ENCODE measurements at regions not wholly inside any gene's neighbourhood (a gene's known extent, or its start where the extent isn't known, plus 50 kb on each side); places are given as distances from the start of the nearest gene placed in this dataset.

DNA sequence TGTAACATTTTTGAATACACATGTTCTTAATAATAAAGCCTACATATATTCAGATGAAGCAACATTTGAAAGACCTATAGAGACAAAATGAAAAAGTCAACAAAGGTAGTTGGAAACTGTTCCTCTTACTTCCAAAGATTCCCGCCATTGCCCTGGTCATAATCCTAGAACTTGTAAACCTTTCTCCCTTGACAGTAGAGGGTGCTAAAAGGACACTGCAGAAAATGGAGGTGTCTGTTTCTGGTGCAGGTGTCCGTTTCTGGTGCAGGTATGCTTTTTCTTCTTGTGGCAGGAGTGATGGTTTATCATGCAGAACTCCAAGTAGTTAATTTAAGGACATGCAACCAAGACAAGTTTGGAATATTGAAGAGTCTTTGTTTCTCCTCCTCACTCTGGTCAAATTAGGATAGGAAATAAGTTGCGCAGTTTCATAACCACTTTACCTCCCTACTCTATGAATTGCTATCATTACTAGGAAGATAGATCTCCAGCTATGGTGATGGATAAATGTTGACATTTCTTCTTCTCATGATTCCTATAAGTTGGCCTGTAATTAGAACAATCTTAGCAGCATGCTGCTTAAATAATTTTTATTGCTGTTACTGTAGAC is 56.0 kb upstream of the FAM174A start:
- ChIA-PET CTCF (no interaction called here), POLR2A (no interaction called here)
- no peaks in the 10 kb centered on the region for H3K27me3 Mint-ChIP-seq (ENCODE audit: low read depth)
- H3K27ac Mint-ChIP-seq = no peak overlapping the region
- DNase-seq = no peak
- H3K4me1 Mint-ChIP-seq (ENCODE audit: low read depth) = no peaks in the 10 kb centered on the region
- no peak overlapping the region for H3K4me3 Mint-ChIP-seq
- no peak for ATAC-seq
- H3K36me3 Mint-ChIP-seq (ENCODE audit: low read depth) = no peaks in the 10 kb centered on the region
- no peaks in the 10 kb centered on the region for H3K9me3 Mint-ChIP-seq (ENCODE audit: insufficient read depth)

GRCh38 chr5:100472091-100472490 is 63.1 kb upstream of the FAM174A start:
- Mint-ChIP-seq H3K4me3 (no peak overlapping the region), H3K4me1 (ENCODE audit: low read depth) (peaks cover 2% of the 10 kb centered on the region), H3K36me3 (ENCODE audit: low read depth) (no peaks in the 10 kb centered on the region), H3K9me3 (ENCODE audit: insufficient read depth) (no peaks in the 10 kb centered on the region), H3K27ac (no peak overlapping the region), H3K27me3 (ENCODE audit: low read depth) (no peaks in the 10 kb centered on the region)
- DNase-seq (no peak), ATAC-seq (no peak)
- ChIA-PET POLR2A (no interaction called here), CTCF (no interaction called here)

- ChIA-PET CTCF (no interaction called here), POLR2A (no interaction called here)
- DNase-seq = no peak
- H3K27ac Mint-ChIP-seq = no peak overlapping the region
- no peaks in the 10 kb centered on the region for H3K27me3 Mint-ChIP-seq (ENCODE audit: low read depth)
- H3K4me1 Mint-ChIP-seq (ENCODE audit: low read depth) = peaks cover 2% of the 10 kb centered on the region
- no peak for ATAC-seq
- no peaks in the 10 kb centered on the region for H3K36me3 Mint-ChIP-seq (ENCODE audit: low read depth)
- no peaks in the 10 kb centered on the region for H3K9me3 Mint-ChIP-seq (ENCODE audit: insufficient read depth)
- H3K4me3 Mint-ChIP-seq = no peak overlapping the region
Measured at GRCh38 chr5:100469767-100470166, 65.4 kb upstream of the FAM174A start.

GRCh38 chr5:100464418-100464817 is 70.8 kb upstream of the FAM174A start:
- POLR2A ChIA-PET = no interaction called here
- no peak for DNase-seq
- no peaks in the 10 kb centered on the region for H3K27me3 Mint-ChIP-seq (ENCODE audit: low read depth)
- H3K36me3 Mint-ChIP-seq (ENCODE audit: low read depth) = no peaks in the 10 kb centered on the region
- H3K4me3 Mint-ChIP-seq = no peak overlapping the region
- H3K9me3 Mint-ChIP-seq (ENCODE audit: insufficient read depth) = no peaks in the 10 kb centered on the region
- CTCF ChIA-PET = no interaction called here
- H3K4me1 Mint-ChIP-seq (ENCODE audit: low read depth) = no peaks in the 10 kb centered on the region
- no peak for ATAC-seq
- no peak overlapping the region for H3K27ac Mint-ChIP-seq

DNA sequence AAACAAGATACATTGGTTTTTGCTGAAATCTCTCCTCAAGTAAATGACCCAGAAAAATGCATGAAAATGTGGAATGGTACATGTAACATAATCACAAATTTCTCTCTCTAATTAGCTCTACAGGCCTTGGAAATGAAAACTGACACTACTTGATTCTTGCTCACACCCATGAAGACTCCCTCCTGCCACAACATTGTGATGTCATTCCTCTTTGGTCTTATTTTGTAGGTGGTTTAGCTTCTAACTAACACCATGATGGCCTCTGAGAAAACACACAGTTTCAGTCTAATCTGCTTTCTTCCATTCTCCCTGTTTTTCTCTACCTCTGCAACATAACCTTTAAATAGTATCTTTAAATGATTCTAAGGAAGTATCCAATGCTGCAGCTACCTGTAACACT is 78.6 kb upstream of the FAM174A start:
- no peaks in the 10 kb centered on the region for H3K27me3 Mint-ChIP-seq (ENCODE audit: low read depth)
- no peaks in the 10 kb centered on the region for H3K36me3 Mint-ChIP-seq (ENCODE audit: low read depth)
- CTCF ChIA-PET = no interaction called here
- H3K4me3 Mint-ChIP-seq = no peak overlapping the region
- POLR2A ChIA-PET = no interaction called here
- no peak for ATAC-seq
- H3K4me1 Mint-ChIP-seq (ENCODE audit: low read depth) = no peaks in the 10 kb centered on the region
- H3K9me3 Mint-ChIP-seq (ENCODE audit: insufficient read depth) = no peaks in the 10 kb centered on the region
- DNase-seq = no peak
- no peak overlapping the region for H3K27ac Mint-ChIP-seq

GRCh38 chr5:100452126-100452525 is 83.0 kb upstream of the FAM174A start:
- Mint-ChIP-seq H3K9me3 (ENCODE audit: insufficient read depth) (no peaks in the 10 kb centered on the region), H3K36me3 (ENCODE audit: low read depth) (no peaks in the 10 kb centered on the region), H3K4me1 (ENCODE audit: low read depth) (no peaks in the 10 kb centered on the region), H3K4me3 (no peak overlapping the region), H3K27ac (no peak overlapping the region), H3K27me3 (ENCODE audit: low read depth) (no peaks in the 10 kb centered on the region)
- ChIA-PET POLR2A (no interaction called here), CTCF (interaction anchor here (1.0 kb wide), 1 partner anchor 22 kb away, joined by 3 read pairs; no protein-coding TSS in a partner anchor)
- ATAC-seq = no peak
- DNase-seq = no peak

DNA sequence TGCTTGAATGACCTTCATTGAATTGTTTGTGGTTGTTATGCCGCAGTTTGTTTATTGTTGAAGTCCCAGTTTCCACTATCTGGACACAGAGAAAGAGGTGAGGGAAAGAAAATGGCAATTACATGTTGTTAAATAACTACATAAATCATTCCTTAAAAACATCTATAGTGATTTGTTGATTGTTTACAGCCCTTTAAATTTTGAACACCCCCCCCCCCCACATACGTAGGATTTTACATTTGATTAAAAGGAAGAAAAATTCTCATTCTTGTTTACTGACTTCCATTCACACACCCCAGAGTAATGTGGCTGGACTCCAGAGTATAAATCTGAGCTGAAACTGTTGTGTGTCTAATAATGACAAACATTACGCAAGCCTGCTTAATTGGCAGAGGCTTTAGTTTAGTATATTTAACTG is 87.1 kb upstream of the FAM174A start:
- Mint-ChIP-seq H3K27me3 (ENCODE audit: low read depth) (no peaks in the 10 kb centered on the region), H3K9me3 (ENCODE audit: insufficient read depth) (no peaks in the 10 kb centered on the region), H3K27ac (no peak overlapping the region), H3K36me3 (ENCODE audit: low read depth) (no peaks in the 10 kb centered on the region), H3K4me3 (no peak overlapping the region), H3K4me1 (ENCODE audit: low read depth) (no peaks in the 10 kb centered on the region)
- CTCF ChIA-PET = no interaction called here
- no peak for DNase-seq
- no peak for ATAC-seq
- POLR2A ChIA-PET = no interaction called here

DNA sequence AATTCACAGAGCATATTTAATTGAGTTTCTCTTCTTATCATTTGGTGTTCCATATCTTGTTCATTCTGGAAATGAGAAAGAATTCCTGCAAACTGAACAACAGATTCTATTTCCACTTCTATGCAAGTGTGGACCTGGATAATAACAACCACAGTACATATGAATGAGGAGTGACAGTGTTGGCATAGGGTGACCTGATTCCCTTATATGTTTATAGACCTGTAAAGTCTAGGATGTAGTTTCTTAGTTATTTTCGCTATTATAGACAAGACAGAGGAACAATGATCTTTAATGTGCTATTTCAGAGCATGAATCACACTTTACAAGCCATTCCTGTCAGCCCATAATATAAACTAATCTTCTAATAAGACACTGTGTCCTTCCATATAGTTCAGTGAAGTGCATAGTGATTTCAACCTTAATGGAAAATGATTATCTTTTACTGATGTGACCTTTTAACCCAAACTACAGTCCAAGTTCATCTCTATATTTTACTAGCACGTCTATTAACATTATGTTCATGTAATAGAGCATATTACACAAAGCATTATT is 88.2 kb upstream of the FAM174A start:
- H3K27me3 Mint-ChIP-seq (ENCODE audit: low read depth) = no peaks in the 10 kb centered on the region
- ChIA-PET POLR2A (no interaction called here), CTCF (no interaction called here)
- DNase-seq (no peak), ATAC-seq (no peak)
- H3K4me3 Mint-ChIP-seq = no peak overlapping the region
- no peaks in the 10 kb centered on the region for H3K36me3 Mint-ChIP-seq (ENCODE audit: low read depth)
- H3K4me1 Mint-ChIP-seq (ENCODE audit: low read depth) = no peaks in the 10 kb centered on the region
- H3K27ac Mint-ChIP-seq = no peak overlapping the region
- no peaks in the 10 kb centered on the region for H3K9me3 Mint-ChIP-seq (ENCODE audit: insufficient read depth)

DNA sequence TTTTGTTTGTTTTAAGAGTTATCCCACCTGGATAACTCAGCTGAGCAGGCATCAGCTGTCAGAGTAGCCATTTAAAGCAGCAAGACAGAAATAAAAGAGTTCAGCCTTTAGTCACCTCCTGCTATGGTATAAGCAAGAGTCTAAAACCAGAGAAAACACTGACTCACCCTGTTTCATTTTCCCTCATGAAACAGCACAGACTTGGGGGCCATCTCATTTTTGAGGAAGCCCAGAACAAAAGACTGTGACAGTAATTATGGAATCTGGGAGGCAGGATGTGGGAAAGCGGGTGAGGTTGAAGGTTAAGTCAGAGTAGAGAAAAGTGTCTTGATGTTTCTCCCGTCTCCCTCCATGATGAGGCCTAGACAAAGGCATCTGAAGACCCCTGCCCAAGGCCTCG is 90.2 kb upstream of the FAM174A start:
- Mint-ChIP-seq H3K4me3 (no peak overlapping the region), H3K9me3 (ENCODE audit: insufficient read depth) (no peaks in the 10 kb centered on the region), H3K36me3 (ENCODE audit: low read depth) (no peaks in the 10 kb centered on the region), H3K27ac (no peak overlapping the region), H3K4me1 (ENCODE audit: low read depth) (no peaks in the 10 kb centered on the region), H3K27me3 (ENCODE audit: low read depth) (no peaks in the 10 kb centered on the region)
- POLR2A ChIA-PET = no interaction called here
- ATAC-seq (no peak), DNase-seq (no peak)
- CTCF ChIA-PET = no interaction called here

DNA sequence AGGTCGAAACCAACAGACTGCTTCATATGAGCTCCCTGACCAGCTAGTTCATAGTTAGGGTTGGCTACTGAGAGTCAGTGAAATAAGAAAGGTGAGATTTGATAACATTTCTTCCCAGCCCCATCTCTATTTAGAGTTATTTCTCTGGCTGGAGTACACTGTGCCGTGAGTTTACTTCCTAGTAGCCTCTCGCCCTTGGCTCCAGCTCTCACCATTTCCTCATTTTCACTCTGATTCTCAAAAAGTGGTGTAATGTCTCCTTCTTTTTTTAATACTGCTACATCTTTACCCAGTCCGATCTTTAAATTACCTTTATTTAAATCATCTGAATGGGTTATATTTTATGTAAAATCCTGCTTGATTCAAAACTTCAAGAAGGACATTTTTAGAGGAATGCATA is 100.4 kb upstream of the FAM174A start:
- H3K27ac Mint-ChIP-seq = no peak overlapping the region
- ChIA-PET CTCF (no interaction called here), POLR2A (no interaction called here)
- no peak for ATAC-seq
- H3K27me3 Mint-ChIP-seq (ENCODE audit: low read depth) = no peaks in the 10 kb centered on the region
- no peak overlapping the region for H3K4me3 Mint-ChIP-seq
- no peaks in the 10 kb centered on the region for H3K36me3 Mint-ChIP-seq (ENCODE audit: low read depth)
- DNase-seq = no peak
- no peaks in the 10 kb centered on the region for H3K4me1 Mint-ChIP-seq (ENCODE audit: low read depth)
- no peaks in the 10 kb centered on the region for H3K9me3 Mint-ChIP-seq (ENCODE audit: insufficient read depth)

DNA sequence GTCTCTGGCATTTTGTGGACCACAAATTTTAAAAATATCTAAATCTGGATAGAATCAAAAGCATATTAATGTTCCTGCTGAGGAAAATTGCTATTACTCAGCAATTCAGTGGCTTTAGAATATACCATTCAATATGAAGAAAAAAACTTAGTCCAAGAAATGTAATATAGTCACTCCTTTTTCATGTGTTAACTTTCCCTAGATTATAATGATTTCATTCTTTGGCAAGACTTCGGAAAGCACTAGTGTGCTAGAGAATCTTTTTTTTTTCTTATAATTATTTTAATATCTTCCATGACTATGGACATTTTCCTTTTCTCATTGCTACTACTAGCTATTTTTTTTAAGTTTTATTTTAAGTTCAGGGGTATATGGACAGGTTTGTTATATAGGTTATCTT is 102.4 kb upstream of the FAM174A start:
- H3K27ac Mint-ChIP-seq = no peak overlapping the region
- POLR2A ChIA-PET = no interaction called here
- CTCF ChIA-PET = interaction anchor here (0.7 kb wide), 1 partner anchor 468 kb away, joined by 3 read pairs; no protein-coding TSS in a partner anchor
- no peaks in the 10 kb centered on the region for H3K9me3 Mint-ChIP-seq (ENCODE audit: insufficient read depth)
- DNase-seq (no peak), ATAC-seq (no peak)
- H3K4me1 Mint-ChIP-seq (ENCODE audit: low read depth) = no peaks in the 10 kb centered on the region
- no peaks in the 10 kb centered on the region for H3K27me3 Mint-ChIP-seq (ENCODE audit: low read depth)
- H3K4me3 Mint-ChIP-seq = no peak overlapping the region
- H3K36me3 Mint-ChIP-seq (ENCODE audit: low read depth) = no peaks in the 10 kb centered on the region

DNA sequence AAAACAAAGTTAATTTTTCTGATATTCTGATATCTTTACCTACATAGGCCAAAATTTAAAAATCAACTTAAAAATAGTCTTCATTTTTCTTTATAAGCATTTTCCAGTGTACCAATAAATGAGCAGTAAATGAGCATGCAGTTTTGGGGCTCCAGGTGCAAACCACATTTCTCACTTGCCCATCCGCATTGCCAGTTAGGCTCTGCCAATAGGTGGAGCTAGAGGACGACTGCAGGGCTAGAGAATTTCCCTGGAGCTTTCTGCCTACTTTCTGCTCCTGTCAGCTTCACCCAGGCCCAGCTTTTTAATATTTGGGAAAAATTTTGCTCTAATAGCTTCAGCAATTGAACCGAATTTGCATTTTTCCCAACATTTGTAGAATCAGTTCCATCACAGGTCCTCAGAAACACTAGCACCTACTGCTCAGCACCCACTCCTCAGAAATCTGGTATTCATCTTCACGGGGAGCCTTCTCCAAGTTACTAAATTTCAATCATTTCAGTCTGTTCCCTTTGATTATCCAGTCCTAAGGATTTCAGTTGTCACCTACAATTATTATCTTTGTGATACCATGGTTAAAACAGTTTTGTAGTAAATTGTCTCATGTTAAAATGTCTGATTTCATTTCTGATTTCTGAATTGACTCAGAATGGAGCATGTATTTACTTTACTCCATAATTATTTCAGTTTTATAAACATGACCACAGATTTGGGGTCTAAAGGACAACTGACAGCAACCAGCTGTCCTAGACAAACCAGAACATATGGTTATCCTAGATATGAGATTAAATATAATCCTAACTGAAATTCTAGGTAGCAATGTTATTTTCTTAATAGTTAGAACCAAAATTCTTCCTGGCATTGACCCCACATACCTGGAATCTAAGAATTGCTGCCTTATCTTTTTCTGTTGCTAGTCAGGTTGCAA is 104.6 kb upstream of the FAM174A start:
- POLR2A ChIA-PET = no interaction called here
- Mint-ChIP-seq H3K4me3 (no peak overlapping the region), H3K27ac (no peak overlapping the region), H3K4me1 (ENCODE audit: low read depth) (no peaks in the 10 kb centered on the region), H3K27me3 (ENCODE audit: low read depth) (no peaks in the 10 kb centered on the region), H3K9me3 (ENCODE audit: insufficient read depth) (no peaks in the 10 kb centered on the region), H3K36me3 (ENCODE audit: low read depth) (no peaks in the 10 kb centered on the region)
- ATAC-seq (peak; percentile 51), DNase-seq (peak; percentile 62)
- CTCF ChIA-PET = interaction anchor here (0.8 to 1.5 kb wide), 6 partner anchors 10 to 961 kb away, joined by 3 to 5 read pairs (median 3); no protein-coding TSS in a partner anchor

Data from activated CD8-positive, alpha-beta T cell treated with anti-CD3 and anti-CD28 coated beads, Interleukin-2, amount 10 ng/mL, durations not matched to agents 7 days and 5 days (primary cell).